ENCODE measurements at regions not wholly inside any gene's neighbourhood (a gene's known extent, or its start where the extent isn't known, plus 50 kb on each side); places are given as distances from the start of the nearest gene placed in this dataset.

DNA sequence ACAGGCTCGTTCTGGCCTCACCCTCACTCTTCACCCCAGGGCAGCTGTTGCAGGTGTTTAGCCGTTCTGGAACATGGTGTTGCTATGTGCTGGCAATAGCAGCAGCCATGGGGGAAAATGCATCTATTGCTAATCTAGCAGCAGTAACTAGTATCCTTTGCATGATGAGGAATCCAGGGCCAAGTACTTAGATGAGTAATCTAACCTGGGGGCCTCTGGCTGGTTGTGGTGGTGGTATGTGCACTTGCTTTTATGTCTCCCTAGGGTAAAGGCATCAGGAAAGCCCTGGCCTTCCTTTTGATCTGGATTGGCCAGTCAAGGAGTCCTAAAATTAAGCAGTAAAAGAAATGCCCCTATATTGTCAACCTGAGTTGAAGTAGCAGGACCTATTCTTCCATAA is 594.5 kb upstream of the MAP3K7 start:
- TF ChIP-seq, protein P1, sequence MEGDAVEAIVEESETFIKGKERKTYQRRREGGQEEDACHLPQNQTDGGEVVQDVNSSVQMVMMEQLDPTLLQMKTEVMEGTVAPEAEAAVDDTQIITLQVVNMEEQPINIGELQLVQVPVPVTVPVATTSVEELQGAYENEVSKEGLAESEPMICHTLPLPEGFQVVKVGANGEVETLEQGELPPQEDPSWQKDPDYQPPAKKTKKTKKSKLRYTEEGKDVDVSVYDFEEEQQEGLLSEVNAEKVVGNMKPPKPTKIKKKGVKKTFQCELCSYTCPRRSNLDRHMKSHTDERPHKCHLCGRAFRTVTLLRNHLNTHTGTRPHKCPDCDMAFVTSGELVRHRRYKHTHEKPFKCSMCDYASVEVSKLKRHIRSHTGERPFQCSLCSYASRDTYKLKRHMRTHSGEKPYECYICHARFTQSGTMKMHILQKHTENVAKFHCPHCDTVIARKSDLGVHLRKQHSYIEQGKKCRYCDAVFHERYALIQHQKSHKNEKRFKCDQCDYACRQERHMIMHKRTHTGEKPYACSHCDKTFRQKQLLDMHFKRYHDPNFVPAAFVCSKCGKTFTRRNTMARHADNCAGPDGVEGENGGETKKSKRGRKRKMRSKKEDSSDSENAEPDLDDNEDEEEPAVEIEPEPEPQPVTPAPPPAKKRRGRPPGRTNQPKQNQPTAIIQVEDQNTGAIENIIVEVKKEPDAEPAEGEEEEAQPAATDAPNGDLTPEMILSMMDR (optimal IDR thresholded peaks at IDR 0.05 in 1 of 3, IDR thresholded peaks at IDR 0.05 in 1 of 3, conservative IDR thresholded peaks at IDR 0.05 in 1 of 3; ENCODE audit: extremely low read depth in 1 of 3, insufficient read depth in 2 of 3, low read length in 3 of 3) = no peak
- TF ChIP-seq EZH2 (IDR thresholded peaks at IDR 0.05; ENCODE audit: low read length) = no peak

All from keratinocyte (primary cell).